NB4 (cell line): ENCODE measurements at regions not wholly inside any gene's neighbourhood (a gene's known extent, or its start where the extent isn't known, plus 50 kb on each side); places are given as distances from the start of the nearest gene placed in this dataset.

Source experiments
- TF ChIP-seq, protein P1 (sequence below): IDR thresholded peaks from one replicate; pipeline ENCODE4 v1.5.1; 2012; ENCODE audit warnings: low read depth, low read length
- TF ChIP-seq, protein P2 (sequence below): IDR thresholded peaks from 2 replicates; pipeline ENCODE4 v1.6.1; 2011; ENCODE audit warnings: low read depth, low read length

DNA sequence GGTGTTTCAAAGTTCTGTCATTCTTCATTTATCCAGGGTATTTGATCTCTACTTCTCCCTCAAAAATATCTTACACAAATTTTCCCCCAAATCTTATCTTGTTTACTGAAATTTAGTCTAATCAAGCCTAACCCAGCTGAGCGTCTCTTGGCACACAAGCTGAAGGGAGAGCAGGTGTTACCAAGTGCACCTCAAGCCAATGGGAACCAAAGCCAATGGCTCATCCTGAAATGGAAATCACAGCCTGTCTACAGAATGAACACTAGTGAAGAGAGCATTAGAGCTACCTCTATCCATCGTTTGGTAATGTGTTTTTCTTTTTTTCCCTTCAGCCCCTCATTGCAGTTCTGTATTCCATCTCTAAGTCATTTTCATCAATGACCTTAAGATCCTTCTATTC, 1350.8 kb downstream of the OLFM4 start:
- TF ChIP-seq, protein P1, sequence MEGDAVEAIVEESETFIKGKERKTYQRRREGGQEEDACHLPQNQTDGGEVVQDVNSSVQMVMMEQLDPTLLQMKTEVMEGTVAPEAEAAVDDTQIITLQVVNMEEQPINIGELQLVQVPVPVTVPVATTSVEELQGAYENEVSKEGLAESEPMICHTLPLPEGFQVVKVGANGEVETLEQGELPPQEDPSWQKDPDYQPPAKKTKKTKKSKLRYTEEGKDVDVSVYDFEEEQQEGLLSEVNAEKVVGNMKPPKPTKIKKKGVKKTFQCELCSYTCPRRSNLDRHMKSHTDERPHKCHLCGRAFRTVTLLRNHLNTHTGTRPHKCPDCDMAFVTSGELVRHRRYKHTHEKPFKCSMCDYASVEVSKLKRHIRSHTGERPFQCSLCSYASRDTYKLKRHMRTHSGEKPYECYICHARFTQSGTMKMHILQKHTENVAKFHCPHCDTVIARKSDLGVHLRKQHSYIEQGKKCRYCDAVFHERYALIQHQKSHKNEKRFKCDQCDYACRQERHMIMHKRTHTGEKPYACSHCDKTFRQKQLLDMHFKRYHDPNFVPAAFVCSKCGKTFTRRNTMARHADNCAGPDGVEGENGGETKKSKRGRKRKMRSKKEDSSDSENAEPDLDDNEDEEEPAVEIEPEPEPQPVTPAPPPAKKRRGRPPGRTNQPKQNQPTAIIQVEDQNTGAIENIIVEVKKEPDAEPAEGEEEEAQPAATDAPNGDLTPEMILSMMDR, result no peak
- TF ChIP-seq, protein P2, sequence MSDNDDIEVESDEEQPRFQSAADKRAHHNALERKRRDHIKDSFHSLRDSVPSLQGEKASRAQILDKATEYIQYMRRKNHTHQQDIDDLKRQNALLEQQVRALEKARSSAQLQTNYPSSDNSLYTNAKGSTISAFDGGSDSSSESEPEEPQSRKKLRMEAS, result no peak
